Endothelial cell (in vitro differentiated cells): ENCODE measurements at regions not wholly inside any gene's neighbourhood (a gene's known extent, or its start where the extent isn't known, plus 50 kb on each side); places are given as distances from the start of the nearest gene placed in this dataset.

ENCODE experiments used
- DNase-seq: peaks from one replicate; pipeline ENCODE4 v3.0.0; 2021; ENCODE audit warnings: low spot score
- H3K27ac Mint-ChIP-seq: one replicate; pipeline ENCODE4 v1.8.0; 2021; ENCODE audit warnings: mixed read lengths, inconsistent platforms; ENCODE audit not compliant: unreplicated experiment
- H3K27me3 Mint-ChIP-seq: one replicate; pipeline ENCODE4 v1.8.0; 2021; ENCODE audit warnings: mild to moderate bottlenecking, moderate library complexity, mixed read lengths, inconsistent platforms; ENCODE audit not compliant: unreplicated experiment
- H3K36me3 Mint-ChIP-seq: one replicate; pipeline ENCODE4 v1.8.0; 2021; ENCODE audit warnings: mild to moderate bottlenecking, low read depth, mixed read lengths, inconsistent platforms; ENCODE audit not compliant: unreplicated experiment
- H3K4me1 Mint-ChIP-seq: one replicate; pipeline ENCODE4 v1.8.0; 2021; ENCODE audit warnings: mild to moderate bottlenecking, mixed read lengths, inconsistent platforms; ENCODE audit not compliant: unreplicated experiment
- H3K4me3 Mint-ChIP-seq: one replicate; pipeline ENCODE4 v1.8.0; 2021; ENCODE audit warnings: mild to moderate bottlenecking, mixed read lengths, inconsistent platforms; ENCODE audit not compliant: unreplicated experiment
- H3K9me3 Mint-ChIP-seq: one replicate; pipeline ENCODE4 v1.8.0; 2021; ENCODE audit warnings: mixed read lengths, inconsistent platforms; ENCODE audit not compliant: unreplicated experiment
- TF ChIP-seq, protein P1 (sequence below): fragments of 200-600 bp; sonication (generic); IDR thresholded peaks from one replicate; pipeline ENCODE4 v1.5.0; 2021; ENCODE audit warnings: antibody characterized with exemption; ENCODE audit not compliant: unreplicated experiment

- H3K36me3 Mint-ChIP-seq = no peaks in the 10 kb centered on the region
These were observed 83.6 kb upstream of the PMEPA1 start for GRCh38 chr20:57793421-57793820.

DNA sequence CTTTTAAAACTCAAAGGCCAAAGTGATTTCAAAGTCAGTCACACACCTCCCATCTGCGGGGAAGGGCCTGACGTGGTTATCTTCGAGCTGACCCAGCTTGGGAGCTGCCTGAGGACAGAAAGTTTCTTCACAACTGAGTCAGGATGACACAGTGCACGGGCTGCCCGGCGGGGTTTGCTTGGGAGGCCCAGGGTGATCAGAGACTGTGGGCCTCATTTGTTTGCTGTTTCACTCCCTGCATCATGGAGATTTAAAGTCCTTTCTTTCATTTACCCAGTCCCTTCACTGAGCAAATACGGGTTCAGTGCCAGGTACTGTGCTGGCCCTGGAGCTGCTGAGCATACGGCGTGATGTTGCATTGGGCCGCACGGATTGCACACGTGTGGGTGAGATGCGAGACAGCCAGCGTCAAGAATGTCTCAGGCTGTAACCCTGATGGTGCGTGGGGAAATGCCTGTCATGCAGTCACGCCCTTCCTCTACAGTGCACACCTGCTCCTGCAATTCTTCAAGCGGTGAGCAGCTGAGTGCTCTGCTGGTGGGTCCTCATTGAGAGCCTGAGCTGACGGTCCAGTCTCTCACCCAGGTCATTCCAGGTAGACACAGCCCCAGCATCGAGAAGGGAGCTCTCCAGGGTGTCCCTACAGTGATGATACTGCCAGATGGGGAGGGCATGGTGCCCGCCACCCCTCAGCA, 82.7 kb upstream of the PMEPA1 start:
- Mint-ChIP-seq H3K27me3 (no peaks in the 10 kb centered on the region), H3K4me3 (no peak overlapping the region), H3K9me3 (no peaks in the 10 kb centered on the region), H3K27ac (peak overlapping the region; percentile 10), H3K4me1 (peaks cover 30% of the 10 kb centered on the region), H3K36me3 (no peaks in the 10 kb centered on the region)
- TF ChIP-seq, protein P1, sequence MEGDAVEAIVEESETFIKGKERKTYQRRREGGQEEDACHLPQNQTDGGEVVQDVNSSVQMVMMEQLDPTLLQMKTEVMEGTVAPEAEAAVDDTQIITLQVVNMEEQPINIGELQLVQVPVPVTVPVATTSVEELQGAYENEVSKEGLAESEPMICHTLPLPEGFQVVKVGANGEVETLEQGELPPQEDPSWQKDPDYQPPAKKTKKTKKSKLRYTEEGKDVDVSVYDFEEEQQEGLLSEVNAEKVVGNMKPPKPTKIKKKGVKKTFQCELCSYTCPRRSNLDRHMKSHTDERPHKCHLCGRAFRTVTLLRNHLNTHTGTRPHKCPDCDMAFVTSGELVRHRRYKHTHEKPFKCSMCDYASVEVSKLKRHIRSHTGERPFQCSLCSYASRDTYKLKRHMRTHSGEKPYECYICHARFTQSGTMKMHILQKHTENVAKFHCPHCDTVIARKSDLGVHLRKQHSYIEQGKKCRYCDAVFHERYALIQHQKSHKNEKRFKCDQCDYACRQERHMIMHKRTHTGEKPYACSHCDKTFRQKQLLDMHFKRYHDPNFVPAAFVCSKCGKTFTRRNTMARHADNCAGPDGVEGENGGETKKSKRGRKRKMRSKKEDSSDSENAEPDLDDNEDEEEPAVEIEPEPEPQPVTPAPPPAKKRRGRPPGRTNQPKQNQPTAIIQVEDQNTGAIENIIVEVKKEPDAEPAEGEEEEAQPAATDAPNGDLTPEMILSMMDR = no peak
- no peak for DNase-seq

More at GRCh38 chr20:57793421-57793820, 83.6 kb upstream of the PMEPA1 start:
- no peak overlapping the region for H3K4me3 Mint-ChIP-seq
- DNase-seq = no peak
- no peaks in the 10 kb centered on the region for H3K9me3 Mint-ChIP-seq
- H3K4me1 Mint-ChIP-seq = peaks cover 30% of the 10 kb centered on the region
- no peaks in the 10 kb centered on the region for H3K27me3 Mint-ChIP-seq
- TF ChIP-seq, protein P1 = no peak
- H3K27ac Mint-ChIP-seq = no peak overlapping the region

DNA sequence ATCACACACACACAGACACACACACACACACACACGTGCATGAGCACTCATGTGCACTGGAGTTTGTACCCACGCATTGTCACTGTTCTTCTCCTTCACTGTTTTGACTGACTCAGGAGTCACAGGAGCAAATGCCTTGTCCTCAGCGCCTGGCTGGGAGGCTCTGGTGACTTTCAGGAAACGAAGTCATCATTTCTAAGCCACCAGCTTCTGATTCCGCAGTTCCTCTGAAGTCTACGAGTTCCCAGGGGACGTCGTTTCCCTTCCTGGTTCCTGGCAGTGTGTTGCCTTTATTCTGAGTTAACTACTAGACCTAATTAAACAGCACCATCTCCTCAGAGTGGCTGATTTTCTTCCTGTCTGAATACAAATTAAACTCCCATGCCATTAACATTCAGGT, 82.2 kb upstream of the PMEPA1 start:
- H3K9me3 Mint-ChIP-seq = no peaks in the 10 kb centered on the region
- TF ChIP-seq, protein P1 = no peak
- H3K27me3 Mint-ChIP-seq = no peaks in the 10 kb centered on the region
- no peak overlapping the region for H3K4me3 Mint-ChIP-seq
- no peak for DNase-seq
- H3K4me1 Mint-ChIP-seq = peaks cover 30% of the 10 kb centered on the region
- H3K36me3 Mint-ChIP-seq = no peaks in the 10 kb centered on the region
- H3K27ac Mint-ChIP-seq = peak overlapping the region; percentile 10

DNA sequence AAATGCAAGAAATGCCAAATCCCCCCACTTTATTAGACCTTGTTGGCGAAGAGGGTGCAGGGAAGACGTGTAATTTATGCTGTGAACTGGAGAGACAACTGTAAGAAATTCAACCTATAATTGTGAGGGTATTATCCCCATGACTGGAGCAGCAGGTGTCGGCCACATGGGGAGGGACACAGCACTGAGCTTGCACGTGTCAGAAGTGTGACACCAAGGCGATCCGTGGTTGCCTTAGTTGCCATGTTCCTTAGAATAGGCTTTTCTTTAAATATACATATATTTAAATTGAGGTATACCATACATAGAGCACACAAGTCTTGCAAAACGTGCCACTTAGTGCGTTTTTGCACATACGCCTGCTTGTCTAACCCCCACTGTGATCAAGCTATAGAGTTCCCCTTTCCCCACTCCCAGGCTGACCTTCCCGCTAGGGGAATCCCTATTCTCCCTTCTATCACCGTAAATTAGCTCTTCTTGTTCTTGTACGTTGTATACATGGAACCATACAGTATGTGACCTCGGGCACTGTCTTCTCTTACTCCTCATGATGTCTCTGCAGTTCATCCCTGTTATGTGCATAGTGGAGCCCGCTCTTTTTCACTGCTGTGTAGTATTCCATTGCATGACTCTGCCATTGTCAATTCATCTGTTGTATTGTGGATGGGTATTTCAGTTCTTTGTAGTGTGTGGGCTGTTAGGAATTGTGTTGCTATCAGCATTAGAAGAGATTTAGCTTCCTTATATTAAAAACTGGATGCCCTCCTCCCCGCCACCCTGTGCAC, 81.6 kb upstream of the PMEPA1 start:
- Mint-ChIP-seq H3K36me3 (no peaks in the 10 kb centered on the region), H3K4me3 (no peak overlapping the region), H3K9me3 (no peaks in the 10 kb centered on the region), H3K27me3 (no peaks in the 10 kb centered on the region), H3K27ac (peak overlapping the region; percentile 10), H3K4me1 (peaks cover 30% of the 10 kb centered on the region)
- no peak for DNase-seq
- TF ChIP-seq, protein P1 = no peak

DNA sequence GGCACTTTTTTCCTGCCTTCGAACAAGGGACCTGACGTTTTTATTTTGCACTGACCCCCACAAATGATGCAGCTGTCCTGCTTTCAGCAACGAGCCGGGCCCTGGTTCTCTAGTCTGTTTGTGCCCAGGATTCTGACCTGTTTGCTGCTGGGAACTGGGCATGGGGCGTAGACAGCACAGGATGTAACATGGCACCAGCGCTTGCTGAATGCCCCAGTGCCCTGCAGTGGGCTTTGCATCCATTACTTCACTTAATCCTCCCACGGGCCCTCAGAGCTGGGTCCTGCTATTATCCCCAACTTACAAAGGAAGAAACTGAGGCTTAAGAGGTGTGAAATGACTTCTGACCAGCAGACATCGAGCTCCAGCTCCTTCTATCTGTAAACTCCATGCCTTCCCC, 80.4 kb upstream of the PMEPA1 start:
- H3K27me3 Mint-ChIP-seq = no peaks in the 10 kb centered on the region
- no peaks in the 10 kb centered on the region for H3K36me3 Mint-ChIP-seq
- no peak overlapping the region for H3K4me3 Mint-ChIP-seq
- TF ChIP-seq, protein P1 = no peak
- peaks cover 30% of the 10 kb centered on the region for H3K4me1 Mint-ChIP-seq
- no peaks in the 10 kb centered on the region for H3K9me3 Mint-ChIP-seq
- no peak for DNase-seq
- H3K27ac Mint-ChIP-seq = no peak overlapping the region
